Muscle of leg (tissue), 3 donors: ENCODE measurements at regions not wholly inside any gene's neighbourhood (a gene's known extent, or its start where the extent isn't known, plus 50 kb on each side); places are given as distances from the start of the nearest gene placed in this dataset.

Experiments used
- DNase-seq: peaks from one replicate; pipeline ENCODE4 v3.0.0; 2013
- H3K27ac ChIP-seq: one replicate; pipeline ENCODE4 v1.5.1; 2013; ENCODE audit warnings: mild to moderate bottlenecking, low read length, control low read depth
- H3K27me3 ChIP-seq: one replicate; pipeline ENCODE4 v1.6.1; 2013; ENCODE audit warnings: low read length; ENCODE audit not compliant: control insufficient read depth, insufficient read depth
- H3K36me3 ChIP-seq: one replicate; pipeline ENCODE4 v1.6.1; 2013; ENCODE audit warnings: low read length; ENCODE audit not compliant: control insufficient read depth, insufficient read depth
- H3K4me1 ChIP-seq: one replicate; pipeline ENCODE4 v1.6.1; 2013; ENCODE audit warnings: low read length; ENCODE audit not compliant: control insufficient read depth, insufficient read depth
- H3K4me3 ChIP-seq: one replicate; pipeline ENCODE4 v1.5.1; 2013; ENCODE audit warnings: low read length, control low read depth
- H3K9me3 ChIP-seq: replicated peaks from 2 replicates; pipeline ENCODE4 v1.6.1; 2013; ENCODE audit warnings: low read depth, low read length; ENCODE audit not compliant: control insufficient read depth
- WGBS: methylation state at CpG from one replicate; pipeline ENCODE4 v1.1.5; 2013; ENCODE audit warnings: missing lambda C conversion rate; ENCODE audit not compliant: insufficient coverage; 5-methylcytosine and 5-hydroxymethylcytosine counted together

- Histone ChIP-seq H3K4me1 (peaks cover 8% of the 10 kb centered on the region), H3K9me3 (no peaks in the 10 kb centered on the region), H3K27ac (no peak overlapping the region), H3K36me3 (no peaks in the 10 kb centered on the region), H3K27me3 (no peaks in the 10 kb centered on the region), H3K4me3 (no peak overlapping the region)
- DNase-seq = no peak
- WGBS = 65% methylated on average over 3 of the region's 4 CpGs
Measured at GRCh38 chr19:30871979-30872378, 477.3 kb downstream of the TSHZ3 start.

GRCh38 chr19:30870876-30871275 lies 478.4 kb downstream of the TSHZ3 start:
- no peak overlapping the region for H3K4me3 ChIP-seq
- H3K36me3 ChIP-seq = no peaks in the 10 kb centered on the region
- H3K9me3 ChIP-seq = no peaks in the 10 kb centered on the region
- H3K27ac ChIP-seq = no peak overlapping the region
- 10% methylated on average over 5 of the region's 8 CpGs for WGBS
- peaks cover 8% of the 10 kb centered on the region for H3K4me1 ChIP-seq
- H3K27me3 ChIP-seq = no peaks in the 10 kb centered on the region
- peak; percentile 81 for DNase-seq

- no peak overlapping the region for H3K27ac ChIP-seq
- H3K27me3 ChIP-seq = no peaks in the 10 kb centered on the region
- no peak overlapping the region for H3K4me3 ChIP-seq
- no peaks in the 10 kb centered on the region for H3K9me3 ChIP-seq
- WGBS = no CpG with 5 or more reads among the region's 6 CpGs
- no peak for DNase-seq
- H3K36me3 ChIP-seq = no peaks in the 10 kb centered on the region
- H3K4me1 ChIP-seq = peaks cover 4% of the 10 kb centered on the region
Measured at GRCh38 chr19:30865511-30865910, 483.7 kb downstream of the TSHZ3 start.

- DNase-seq = peak; percentile 21
- H3K27me3 ChIP-seq = no peaks in the 10 kb centered on the region
Measured at GRCh38 chr19:30864391-30865215, 484.6 kb downstream of the TSHZ3 start.

GRCh38 chr19:30862876-30863275 lies 486.4 kb downstream of the TSHZ3 start:
- H3K4me1 ChIP-seq = peaks cover 4% of the 10 kb centered on the region

More at GRCh38 chr19:30864391-30865215, 484.6 kb downstream of the TSHZ3 start:
- Histone ChIP-seq H3K27ac (no peak overlapping the region), H3K4me3 (no peak overlapping the region), H3K36me3 (no peaks in the 10 kb centered on the region), H3K4me1 (peaks cover 4% of the 10 kb centered on the region), H3K9me3 (no peaks in the 10 kb centered on the region)
- WGBS = 57% methylated on average over 1 of the region's 13 CpGs

GRCh38 chr19:30861919-30862318 lies 487.3 kb downstream of the TSHZ3 start:
- H3K4me3 ChIP-seq = no peak overlapping the region
- H3K36me3 ChIP-seq = no peaks in the 10 kb centered on the region
- DNase-seq = no peak
- H3K4me1 ChIP-seq = peaks cover 4% of the 10 kb centered on the region
- no peak overlapping the region for H3K27ac ChIP-seq
- H3K27me3 ChIP-seq = no peaks in the 10 kb centered on the region
- 89% methylated on average over 4 of the region's 5 CpGs for WGBS
- no peaks in the 10 kb centered on the region for H3K9me3 ChIP-seq

More at GRCh38 chr19:30862876-30863275, 486.4 kb downstream of the TSHZ3 start:
- no peak overlapping the region for H3K4me3 ChIP-seq
- WGBS = 77% methylated on average over 18 of the region's 19 CpGs
- DNase-seq = no peak
- H3K27me3 ChIP-seq = no peaks in the 10 kb centered on the region
- H3K9me3 ChIP-seq = no peaks in the 10 kb centered on the region
- no peaks in the 10 kb centered on the region for H3K36me3 ChIP-seq
- H3K27ac ChIP-seq = no peak overlapping the region

- H3K27ac ChIP-seq = no peak overlapping the region
- no peak for DNase-seq
- no peaks in the 10 kb centered on the region for H3K36me3 ChIP-seq
- H3K9me3 ChIP-seq = no peaks in the 10 kb centered on the region
- H3K4me1 ChIP-seq = no peaks in the 10 kb centered on the region
- WGBS = 78% methylated on average over 5 of the region's 7 CpGs
- H3K27me3 ChIP-seq = no peaks in the 10 kb centered on the region
- H3K4me3 ChIP-seq = no peak overlapping the region
Measured at GRCh38 chr19:30857966-30858490, 485.8 kb downstream of the ZNF536 start.

- WGBS = 100% methylated on average over 2 of the region's 6 CpGs
- no peaks in the 10 kb centered on the region for H3K27me3 ChIP-seq
- no peak for DNase-seq
- no peaks in the 10 kb centered on the region for H3K4me1 ChIP-seq
- no peak overlapping the region for H3K27ac ChIP-seq
- no peak overlapping the region for H3K4me3 ChIP-seq
- H3K9me3 ChIP-seq = no peaks in the 10 kb centered on the region
- no peaks in the 10 kb centered on the region for H3K36me3 ChIP-seq
Measured at GRCh38 chr19:30857388-30857787, 485.2 kb downstream of the ZNF536 start.

GRCh38 chr19:30856786-30857185 lies 484.6 kb downstream of the ZNF536 start:
- no peak for DNase-seq
- no peaks in the 10 kb centered on the region for H3K27me3 ChIP-seq
- no CpG with 5 or more reads among the region's 3 CpGs for WGBS
- H3K4me1 ChIP-seq = no peaks in the 10 kb centered on the region
- H3K9me3 ChIP-seq = no peaks in the 10 kb centered on the region
- H3K36me3 ChIP-seq = no peaks in the 10 kb centered on the region
- H3K27ac ChIP-seq = no peak overlapping the region
- no peak overlapping the region for H3K4me3 ChIP-seq

GRCh38 chr19:30856376-30856775 lies 484.2 kb downstream of the ZNF536 start:
- no peaks in the 10 kb centered on the region for H3K36me3 ChIP-seq
- no peaks in the 10 kb centered on the region for H3K27me3 ChIP-seq
- no peak for DNase-seq
- WGBS = 73% methylated on average over 3 of the region's 3 CpGs
- no peaks in the 10 kb centered on the region for H3K4me1 ChIP-seq
- no peak overlapping the region for H3K27ac ChIP-seq
- H3K4me3 ChIP-seq = no peak overlapping the region
- no peaks in the 10 kb centered on the region for H3K9me3 ChIP-seq
